DND-41 (cell line): ENCODE measurements at regions not wholly inside any gene's neighbourhood (a gene's known extent, or its start where the extent isn't known, plus 50 kb on each side); places are given as distances from the start of the nearest gene placed in this dataset.

Experiments used
- ATAC-seq: fragments of 200-7000 bp; cut with Tn5 transposase; 3 replicates; pipeline ENCODE4 v1.9.1; 2021; ENCODE audit warnings: low read depth; ENCODE audit not compliant: insufficient read depth
- DNase-seq: peaks from one replicate; pipeline ENCODE4 v3.0.0-alpha.2; 2020
- H2AFZ ChIP-seq: 2 replicates; pipeline ENCODE4 v1.6.0; 2012; ENCODE audit warnings: low read depth, low read length
- H3K27ac ChIP-seq: 2 replicates; pipeline ENCODE4 v1.5.1; 2012; ENCODE audit warnings: low read length, inconsistent platforms
- H3K27me3 ChIP-seq: fragments of 200-600 bp; sonication (generic); 2 replicates; pipeline ENCODE4 v1.6.0; 2012; ENCODE audit warnings: low read length, mild to moderate bottlenecking, inconsistent platforms; ENCODE audit not compliant: insufficient read depth, poor library complexity
- H3K36me3 ChIP-seq: 2 replicates; pipeline ENCODE4 v1.5.1; 2012; ENCODE audit warnings: low read length, inconsistent platforms; ENCODE audit not compliant: insufficient read depth
- H3K4me1 ChIP-seq: 2 replicates; pipeline ENCODE4 v1.5.1; 2012; ENCODE audit warnings: mild to moderate bottlenecking, low read length; ENCODE audit not compliant: insufficient read depth
- H3K4me2 ChIP-seq: 2 replicates; pipeline ENCODE4 v1.6.0; 2012; ENCODE audit warnings: mild to moderate bottlenecking, moderate library complexity, low read length, inconsistent platforms; ENCODE audit not compliant: insufficient read depth
- H3K4me3 ChIP-seq, 2 experiments: fragments of 200-600 bp in 1 of 2; shearing (Covaris generic) in 1 of 2; 2 replicates each; pipeline ENCODE4 v1.5.1; 2012 to 2016; ENCODE audit warnings: inconsistent platforms in 2 of 2, low read length in 2 of 2, mild to moderate bottlenecking in 2 of 2, low read depth in 1 of 2, moderate library complexity in 1 of 2
- H3K79me2 ChIP-seq: 2 replicates; pipeline ENCODE4 v1.6.0; 2012; ENCODE audit warnings: low read length, inconsistent platforms; ENCODE audit not compliant: insufficient read depth
- H3K9ac ChIP-seq: 2 replicates; pipeline ENCODE4 v1.6.0; 2012; ENCODE audit warnings: low read depth, mild to moderate bottlenecking, inconsistent platforms, low read length, moderate library complexity
- H3K9me3 ChIP-seq: 2 replicates; pipeline ENCODE4 v1.5.1; 2012; ENCODE audit warnings: low read length, moderate library complexity, mild to moderate bottlenecking, inconsistent platforms; ENCODE audit not compliant: insufficient read depth, severe bottlenecking
- H4K20me1 ChIP-seq: 2 replicates; pipeline ENCODE4 v1.6.0; 2012; ENCODE audit warnings: low read length; ENCODE audit not compliant: insufficient read depth
- EZH2 ChIP-seq: IDR thresholded peaks from 3 replicates; pipeline ENCODE4 v1.6.1; 2012; ENCODE audit warnings: borderline replicate concordance, low read depth, mild to moderate bottlenecking, moderate library complexity, low read length, inconsistent platforms; ENCODE audit not compliant: severe bottlenecking
- TF ChIP-seq, protein P1 (sequence below): IDR thresholded peaks from 2 replicates; pipeline ENCODE4 v1.5.1; 2012; ENCODE audit warnings: borderline replicate concordance, low read length, moderate library complexity, mild to moderate bottlenecking; ENCODE audit not compliant: poor library complexity, severe bottlenecking; ENCODE audit errors: extremely low read depth

DNA sequence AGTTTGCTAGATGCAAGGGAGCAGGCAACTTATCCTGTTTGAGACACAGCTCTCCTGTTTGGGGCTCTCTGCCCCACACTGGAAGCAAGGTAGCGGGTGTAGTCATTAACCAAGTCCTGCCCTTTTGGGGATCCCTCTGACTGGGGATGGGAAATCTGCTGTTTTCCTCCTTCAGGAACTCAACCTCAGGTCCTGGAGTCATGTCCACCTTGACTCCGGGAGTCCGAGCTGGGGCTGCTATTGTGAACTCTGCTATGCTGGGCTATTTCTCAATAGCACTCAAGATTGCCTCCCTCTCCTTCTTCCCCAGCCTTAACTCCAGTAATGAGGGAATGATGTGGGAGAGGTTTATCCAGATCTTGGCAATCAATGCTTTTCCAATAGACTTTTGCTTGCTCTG is 54.1 kb upstream of the CHD6 start:
- no peaks in the 10 kb centered on the region for H3K36me3 ChIP-seq
- no peak overlapping the region for H3K27ac ChIP-seq
- DNase-seq: no peak
- no peak overlapping the region for H3K4me2 ChIP-seq
- no peaks in the 10 kb centered on the region for H4K20me1 ChIP-seq
- H3K4me3 ChIP-seq: no peak overlapping the region
- no peak overlapping the region for H2AFZ ChIP-seq
- H3K27me3 ChIP-seq: peaks cover 47% of the 10 kb centered on the region
- no peak for ATAC-seq
- H3K9ac ChIP-seq: no peak overlapping the region
- H3K79me2 ChIP-seq: no peaks in the 10 kb centered on the region
- no peaks in the 10 kb centered on the region for H3K9me3 ChIP-seq
- no peaks in the 10 kb centered on the region for H3K4me1 ChIP-seq
- TF ChIP-seq EZH2: no peak
- TF ChIP-seq, protein P1, sequence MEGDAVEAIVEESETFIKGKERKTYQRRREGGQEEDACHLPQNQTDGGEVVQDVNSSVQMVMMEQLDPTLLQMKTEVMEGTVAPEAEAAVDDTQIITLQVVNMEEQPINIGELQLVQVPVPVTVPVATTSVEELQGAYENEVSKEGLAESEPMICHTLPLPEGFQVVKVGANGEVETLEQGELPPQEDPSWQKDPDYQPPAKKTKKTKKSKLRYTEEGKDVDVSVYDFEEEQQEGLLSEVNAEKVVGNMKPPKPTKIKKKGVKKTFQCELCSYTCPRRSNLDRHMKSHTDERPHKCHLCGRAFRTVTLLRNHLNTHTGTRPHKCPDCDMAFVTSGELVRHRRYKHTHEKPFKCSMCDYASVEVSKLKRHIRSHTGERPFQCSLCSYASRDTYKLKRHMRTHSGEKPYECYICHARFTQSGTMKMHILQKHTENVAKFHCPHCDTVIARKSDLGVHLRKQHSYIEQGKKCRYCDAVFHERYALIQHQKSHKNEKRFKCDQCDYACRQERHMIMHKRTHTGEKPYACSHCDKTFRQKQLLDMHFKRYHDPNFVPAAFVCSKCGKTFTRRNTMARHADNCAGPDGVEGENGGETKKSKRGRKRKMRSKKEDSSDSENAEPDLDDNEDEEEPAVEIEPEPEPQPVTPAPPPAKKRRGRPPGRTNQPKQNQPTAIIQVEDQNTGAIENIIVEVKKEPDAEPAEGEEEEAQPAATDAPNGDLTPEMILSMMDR: no peak

DNA sequence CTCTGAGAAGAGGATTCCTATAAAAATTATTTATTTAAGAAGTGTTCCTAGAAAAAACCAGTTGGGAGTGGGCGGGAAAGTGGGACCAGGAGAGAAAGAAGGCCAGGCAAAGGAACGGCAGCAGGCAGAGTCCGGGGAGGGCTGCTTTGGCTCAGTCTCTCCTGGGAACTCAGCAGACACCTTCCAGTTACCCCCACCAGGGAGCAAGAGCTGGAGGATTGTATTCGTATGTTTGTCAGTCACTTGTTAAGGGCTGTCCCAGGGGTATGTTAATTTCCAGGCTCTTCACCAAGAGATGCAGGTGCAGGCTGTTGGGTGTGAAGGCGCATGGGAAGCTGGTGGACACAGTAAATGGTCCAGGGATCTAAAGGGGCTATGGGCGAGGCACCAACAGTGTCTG is 53.0 kb upstream of the CHD6 start:
- Histone ChIP-seq H3K27ac (no peak overlapping the region), H3K36me3 (no peaks in the 10 kb centered on the region), H2AFZ (no peak overlapping the region), H3K4me2 (no peak overlapping the region), H3K9me3 (no peaks in the 10 kb centered on the region), H3K4me3 (no peak overlapping the region), H3K27me3 (peaks cover 40% of the 10 kb centered on the region), H3K79me2 (no peaks in the 10 kb centered on the region), H3K9ac (no peak overlapping the region), H3K4me1 (no peaks in the 10 kb centered on the region), H4K20me1 (no peaks in the 10 kb centered on the region)
- TF ChIP-seq, protein P1: no peak
- TF ChIP-seq EZH2: no peak
- no peak for ATAC-seq
- DNase-seq: no peak

DNA sequence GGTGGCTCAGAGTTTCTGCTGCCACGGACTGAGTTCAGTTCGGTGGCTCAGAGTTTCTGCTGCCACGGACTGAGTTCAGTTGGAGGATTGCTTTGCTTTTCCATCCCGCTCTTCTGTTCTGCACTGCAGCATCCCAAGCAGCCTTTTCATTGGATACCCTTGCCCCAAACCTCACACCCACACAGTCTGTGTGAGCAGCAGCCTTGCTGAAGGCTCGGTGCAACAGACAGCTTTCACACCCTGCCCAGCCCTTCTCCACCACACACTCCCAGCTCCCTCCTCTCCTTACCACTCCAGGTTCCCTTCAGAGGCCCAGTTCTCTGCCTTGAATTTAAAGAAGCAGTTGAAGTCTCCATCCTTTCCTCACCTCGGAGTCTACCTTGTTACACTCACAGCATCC is 52.5 kb upstream of the CHD6 start:
- Histone ChIP-seq H3K9ac (no peak overlapping the region), H3K4me3 (no peak overlapping the region), H3K79me2 (no peaks in the 10 kb centered on the region), H3K27me3 (peaks cover 37% of the 10 kb centered on the region), H2AFZ (no peak overlapping the region), H3K36me3 (no peaks in the 10 kb centered on the region), H3K9me3 (no peaks in the 10 kb centered on the region), H3K4me2 (no peak overlapping the region), H3K4me1 (no peaks in the 10 kb centered on the region), H4K20me1 (no peaks in the 10 kb centered on the region), H3K27ac (no peak overlapping the region)
- no peak for DNase-seq
- no peak for ATAC-seq
- TF ChIP-seq EZH2: no peak
- TF ChIP-seq, protein P1: no peak

DNA sequence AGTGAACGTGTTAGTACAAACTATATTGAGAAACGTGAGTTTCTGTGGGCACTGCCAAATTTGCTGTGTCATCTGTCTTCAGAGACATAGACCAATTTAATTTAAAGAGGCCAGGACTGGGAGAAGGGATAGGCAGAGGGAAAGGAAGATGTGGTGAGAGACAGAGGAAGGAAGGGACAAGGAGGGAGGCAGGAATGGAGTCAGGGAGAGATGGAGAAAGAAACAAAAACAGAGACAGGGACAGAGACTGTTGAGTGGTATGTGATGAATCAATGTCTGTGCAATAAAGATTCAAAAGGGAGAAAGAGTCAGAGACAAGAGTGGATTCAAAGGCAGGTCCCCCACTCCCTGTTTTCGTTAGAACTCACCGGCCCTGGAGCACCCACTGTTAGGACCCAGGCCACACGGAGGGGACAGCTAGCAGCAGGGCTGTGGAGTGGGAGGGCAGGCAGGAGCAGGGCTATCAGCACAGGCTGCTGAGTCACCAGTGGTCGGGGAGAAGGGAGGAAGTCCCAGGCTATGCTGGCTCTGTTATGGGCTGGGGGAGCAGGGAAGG is 51.6 kb upstream of the CHD6 start:
- Histone ChIP-seq H3K4me2 (no peak overlapping the region), H3K4me1 (no peaks in the 10 kb centered on the region), H3K27ac (no peak overlapping the region), H4K20me1 (no peaks in the 10 kb centered on the region), H2AFZ (no peak overlapping the region), H3K36me3 (no peaks in the 10 kb centered on the region), H3K27me3 (peaks cover 37% of the 10 kb centered on the region), H3K79me2 (no peaks in the 10 kb centered on the region), H3K4me3 (no peak overlapping the region), H3K9ac (no peak overlapping the region), H3K9me3 (no peaks in the 10 kb centered on the region)
- TF ChIP-seq, protein P1: no peak
- no peak for TF ChIP-seq EZH2
- DNase-seq (no peak), ATAC-seq (no peak)
